Stimulated activated CD4-positive, alpha-beta T cell treated with anti-CD3 and anti-CD28 coated beads, Interleukin-4, amount 100 ng/mL, for 24 hours (primary cell): ENCODE measurements at regions not wholly inside any gene's neighbourhood (a gene's known extent, or its start where the extent isn't known, plus 50 kb on each side); places are given as distances from the start of the nearest gene placed in this dataset.

Experiments
- DNase-seq: peaks from one replicate; pipeline ENCODE4 v3.0.0-alpha.2; 2020

GRCh38 chr1:30637183-30637980, 86.0 kb downstream of the MATN1 start:
- DNase-seq, result no peak

- no peak for DNase-seq
These were observed 86.8 kb downstream of the MATN1 start for GRCh38 chr1:30636621-30637020.

GRCh38 chr1:30635391-30635975, 87.9 kb downstream of the MATN1 start:
- DNase-seq, result no peak

- DNase-seq, result no peak
These were observed 88.9 kb downstream of the MATN1 start for GRCh38 chr1:30634507-30634906.

- DNase-seq, result no peak
These were observed 90.1 kb downstream of the MATN1 start for GRCh38 chr1:30633294-30633693.

GRCh38 chr1:30632481-30632880, 90.9 kb downstream of the MATN1 start:
- DNase-seq, result no peak

GRCh38 chr1:30631700-30632099, 91.7 kb downstream of the MATN1 start:
- DNase-seq, result no peak

- no peak for DNase-seq
These were observed 93.9 kb downstream of the MATN1 start for GRCh38 chr1:30629501-30629900.

- DNase-seq, result no peak
These were observed 95.4 kb downstream of the MATN1 start for GRCh38 chr1:30627994-30628393.

- DNase-seq, result no peak
These were observed 96.2 kb downstream of the MATN1 start for GRCh38 chr1:30627206-30627605.

- DNase-seq, result no peak
These were observed 100.0 kb downstream of the MATN1 start for GRCh38 chr1:30623431-30623830.

- DNase-seq, result no peak
These were observed 103.8 kb downstream of the MATN1 start for GRCh38 chr1:30619619-30620018.

- no peak for DNase-seq
These were observed 105.0 kb downstream of the MATN1 start for GRCh38 chr1:30618335-30618747.

GRCh38 chr1:30616759-30617158, 106.6 kb downstream of the MATN1 start:
- DNase-seq, result no peak

GRCh38 chr1:30615816-30616590, 107.4 kb downstream of the MATN1 start:
- no peak for DNase-seq

GRCh38 chr1:30615076-30615795, 108.1 kb downstream of the MATN1 start:
- no peak for DNase-seq

- DNase-seq, result no peak
These were observed 110.2 kb downstream of the MATN1 start for GRCh38 chr1:30613188-30613587.

GRCh38 chr1:30612536-30613065, 110.8 kb downstream of the MATN1 start:
- no peak for DNase-seq

GRCh38 chr1:30611741-30612309, 111.6 kb downstream of the MATN1 start:
- no peak for DNase-seq

GRCh38 chr1:30610917-30611316, 112.5 kb downstream of the MATN1 start:
- DNase-seq, result no peak

- no peak for DNase-seq
These were observed 113.4 kb downstream of the MATN1 start for GRCh38 chr1:30609999-30610345.

GRCh38 chr1:30609336-30609998, 113.9 kb downstream of the MATN1 start:
- DNase-seq, result no peak
